Activated naive CD4-positive, alpha-beta T cell treated with anti-CD3 and anti-CD28 coated beads, Interleukin-2, amount 10 ng/mL, durations not matched to agents 7 days and 5 days (primary cell): ENCODE measurements at regions not wholly inside any gene's neighbourhood (a gene's known extent, or its start where the extent isn't known, plus 50 kb on each side); places are given as distances from the start of the nearest gene placed in this dataset.
"Not testable (repeated sequence)": the region's sequence is repeated elsewhere in the genome, so short reads cannot be mapped to it uniquely, and the experiment has no call there.

Experiments used
- CTCF ChIA-PET: fragments of 350-600 bp; sonication (Branson Sonifier 250); formaldehyde crosslinking; loops from one replicate; lab custom pipeline; 2021; ENCODE audit warnings: antibody characterized with exemption; lab: Charles Lee
- DNase-seq: peaks from one replicate; pipeline ENCODE4 v3.0.0-alpha.2; 2020
- H3K27ac Mint-ChIP-seq: one replicate; pipeline ENCODE4 v1.8.0; 2021; ENCODE audit warnings: mild to moderate bottlenecking, moderate library complexity, mixed read lengths
- H3K27me3 Mint-ChIP-seq: one replicate; pipeline ENCODE4 v1.8.0; 2021; ENCODE audit warnings: mild to moderate bottlenecking, mixed read lengths
- H3K36me3 Mint-ChIP-seq: one replicate; pipeline ENCODE4 v1.8.0; 2021; ENCODE audit warnings: mixed read lengths
- H3K4me1 Mint-ChIP-seq: one replicate; pipeline ENCODE4 v1.8.0; 2021; ENCODE audit warnings: mixed read lengths
- H3K4me3 Mint-ChIP-seq: one replicate; pipeline ENCODE4 v1.8.0; 2021; ENCODE audit warnings: mild to moderate bottlenecking, moderate library complexity, mixed read lengths
- H3K9me3 Mint-ChIP-seq: one replicate; pipeline ENCODE4 v1.8.0; 2021; ENCODE audit warnings: mixed read lengths

- no peaks in the 10 kb centered on the region for H3K27me3 Mint-ChIP-seq
- H3K4me3 Mint-ChIP-seq: no peak overlapping the region
- no peak for DNase-seq
- H3K4me1 Mint-ChIP-seq: no peaks in the 10 kb centered on the region
- no peak overlapping the region for H3K27ac Mint-ChIP-seq
- CTCF ChIA-PET: no interaction called here
- peaks cover 2% of the 10 kb centered on the region for H3K9me3 Mint-ChIP-seq
- no peaks in the 10 kb centered on the region for H3K36me3 Mint-ChIP-seq
Observed at GRCh38 chr9:106119176-106119575, 424.8 kb downstream of the TMEM38B start.

- Mint-ChIP-seq H3K36me3 (no peaks in the 10 kb centered on the region), H3K27ac (no peak overlapping the region), H3K9me3 (peaks cover 5% of the 10 kb centered on the region), H3K27me3 (no peaks in the 10 kb centered on the region), H3K4me3 (no peak overlapping the region), H3K4me1 (no peaks in the 10 kb centered on the region)
- CTCF ChIA-PET: no interaction called here
- no peak for DNase-seq
Observed at GRCh38 chr9:106120071-106120470, 425.7 kb downstream of the TMEM38B start.

GRCh38 chr9:106127776-106128175 lies 433.4 kb downstream of the TMEM38B start:
- DNase-seq: no peak
- Mint-ChIP-seq H3K4me3 (no peak overlapping the region), H3K27me3 (no peaks in the 10 kb centered on the region), H3K36me3 (no peaks in the 10 kb centered on the region), H3K9me3 (peaks cover 10% of the 10 kb centered on the region), H3K27ac (no peak overlapping the region), H3K4me1 (no peaks in the 10 kb centered on the region)
- CTCF ChIA-PET: no interaction called here

- DNase-seq: no peak
- Mint-ChIP-seq H3K27ac (no peak overlapping the region), H3K27me3 (no peaks in the 10 kb centered on the region), H3K4me1 (no peaks in the 10 kb centered on the region), H3K36me3 (no peaks in the 10 kb centered on the region), H3K4me3 (no peak overlapping the region), H3K9me3 (peaks cover 3% of the 10 kb centered on the region)
- CTCF ChIA-PET: no interaction called here
Observed at GRCh38 chr9:106130374-106130773, 436.0 kb downstream of the TMEM38B start.

GRCh38 chr9:106143781-106144180 lies 449.4 kb downstream of the TMEM38B start:
- Mint-ChIP-seq H3K27me3 (no peaks in the 10 kb centered on the region), H3K27ac (no peak overlapping the region), H3K36me3 (no peaks in the 10 kb centered on the region), H3K9me3 (no peaks in the 10 kb centered on the region), H3K4me3 (no peak overlapping the region), H3K4me1 (no peaks in the 10 kb centered on the region)
- DNase-seq: no peak
- CTCF ChIA-PET: no interaction called here

- CTCF ChIA-PET: no interaction called here
- H3K4me1 Mint-ChIP-seq: no peaks in the 10 kb centered on the region
Observed at GRCh38 chr9:106146066-106146840, 451.9 kb downstream of the TMEM38B start.

GRCh38 chr9:106146886-106147285 lies 452.5 kb downstream of the TMEM38B start:
- no peak overlapping the region for H3K4me3 Mint-ChIP-seq
- no peaks in the 10 kb centered on the region for H3K4me1 Mint-ChIP-seq
- H3K27ac Mint-ChIP-seq: no peak overlapping the region
- no peaks in the 10 kb centered on the region for H3K36me3 Mint-ChIP-seq
- DNase-seq: no peak
- no peaks in the 10 kb centered on the region for H3K9me3 Mint-ChIP-seq
- CTCF ChIA-PET: no interaction called here
- no peaks in the 10 kb centered on the region for H3K27me3 Mint-ChIP-seq

More at GRCh38 chr9:106146066-106146840, 451.9 kb downstream of the TMEM38B start:
- Mint-ChIP-seq H3K4me3 (no peak overlapping the region), H3K27me3 (no peaks in the 10 kb centered on the region), H3K9me3 (no peaks in the 10 kb centered on the region), H3K27ac (no peak overlapping the region), H3K36me3 (no peaks in the 10 kb centered on the region)
- no peak for DNase-seq

GRCh38 chr9:106149956-106150355 lies 455.6 kb downstream of the TMEM38B start:
- CTCF ChIA-PET: no interaction called here
- Mint-ChIP-seq H3K27ac (no peak overlapping the region), H3K27me3 (no peaks in the 10 kb centered on the region), H3K36me3 (no peaks in the 10 kb centered on the region), H3K4me3 (no peak overlapping the region), H3K4me1 (no peaks in the 10 kb centered on the region), H3K9me3 (no peaks in the 10 kb centered on the region)
- DNase-seq: no peak

- DNase-seq: no peak
- H3K9me3 Mint-ChIP-seq: peaks cover 14% of the 10 kb centered on the region
- CTCF ChIA-PET: no interaction called here
- no peaks in the 10 kb centered on the region for H3K4me1 Mint-ChIP-seq
- H3K36me3 Mint-ChIP-seq: no peaks in the 10 kb centered on the region
- no peaks in the 10 kb centered on the region for H3K27me3 Mint-ChIP-seq
- no peak overlapping the region for H3K27ac Mint-ChIP-seq
- no peak overlapping the region for H3K4me3 Mint-ChIP-seq
Observed at GRCh38 chr9:106156465-106156864, 462.1 kb downstream of the TMEM38B start.

- Mint-ChIP-seq H3K36me3 (no peaks in the 10 kb centered on the region), H3K27me3 (no peaks in the 10 kb centered on the region), H3K27ac (no peak overlapping the region), H3K4me3 (no peak overlapping the region), H3K4me1 (no peaks in the 10 kb centered on the region), H3K9me3 (peaks cover 3% of the 10 kb centered on the region)
- DNase-seq: no peak
- CTCF ChIA-PET: no interaction called here
Observed at GRCh38 chr9:106172265-106172664, 477.9 kb downstream of the TMEM38B start.

GRCh38 chr9:106174346-106174745 lies 480.0 kb downstream of the TMEM38B start:
- no peak overlapping the region for H3K4me3 Mint-ChIP-seq
- no peak overlapping the region for H3K27ac Mint-ChIP-seq
- no peak for DNase-seq
- H3K36me3 Mint-ChIP-seq: no peaks in the 10 kb centered on the region
- CTCF ChIA-PET: no interaction called here
- H3K4me1 Mint-ChIP-seq: no peaks in the 10 kb centered on the region
- H3K9me3 Mint-ChIP-seq: peaks cover 3% of the 10 kb centered on the region
- no peaks in the 10 kb centered on the region for H3K27me3 Mint-ChIP-seq

GRCh38 chr9:106177216-106177615 lies 482.9 kb downstream of the TMEM38B start:
- H3K27ac Mint-ChIP-seq: no peak overlapping the region
- no peak for DNase-seq
- no peaks in the 10 kb centered on the region for H3K27me3 Mint-ChIP-seq
- H3K4me1 Mint-ChIP-seq: no peaks in the 10 kb centered on the region
- CTCF ChIA-PET: no interaction called here
- peaks cover 1% of the 10 kb centered on the region for H3K9me3 Mint-ChIP-seq
- H3K36me3 Mint-ChIP-seq: no peaks in the 10 kb centered on the region
- no peak overlapping the region for H3K4me3 Mint-ChIP-seq

GRCh38 chr9:106179191-106179590 lies 484.9 kb downstream of the TMEM38B start:
- Mint-ChIP-seq H3K4me3 (no peak overlapping the region), H3K27ac (no peak overlapping the region), H3K4me1 (no peaks in the 10 kb centered on the region), H3K27me3 (no peaks in the 10 kb centered on the region), H3K36me3 (no peaks in the 10 kb centered on the region), H3K9me3 (peaks cover 1% of the 10 kb centered on the region)
- DNase-seq: no peak
- CTCF ChIA-PET: no interaction called here

GRCh38 chr9:106203815-106204516 lies 509.6 kb downstream of the TMEM38B start:
- CTCF ChIA-PET, H3K4me1 Mint-ChIP-seq, H3K27ac Mint-ChIP-seq, H3K4me3 Mint-ChIP-seq, H3K27me3 Mint-ChIP-seq, H3K36me3 Mint-ChIP-seq, DNase-seq: not testable (repeated sequence)
- H3K9me3 Mint-ChIP-seq: peaks cover 25% of the 10 kb centered on the region

GRCh38 chr9:106207298-106207697 lies 513.0 kb downstream of the TMEM38B start:
- Mint-ChIP-seq H3K27me3 (no peaks in the 10 kb centered on the region), H3K36me3 (no peaks in the 10 kb centered on the region), H3K27ac (no peak overlapping the region), H3K4me3 (no peak overlapping the region), H3K9me3 (peaks cover 14% of the 10 kb centered on the region), H3K4me1 (no peaks in the 10 kb centered on the region)
- no peak for DNase-seq
- CTCF ChIA-PET: no interaction called here
